Cardiac muscle cell (in vitro differentiated cells and primary cell): ENCODE measurements at regions not wholly inside any gene's neighbourhood (a gene's known extent, or its start where the extent isn't known, plus 50 kb on each side); places are given as distances from the start of the nearest gene placed in this dataset.

Experiments used
- DNase-seq, 2 donors: peaks; one replicate each; pipeline versions ENCODE4 v3.0.0 to v3.0.0-alpha.2; 2010 to 2017; ENCODE audit warnings: low read depth in 1 of 2, low spot score in 1 of 2
- H3K27ac ChIP-seq: fragments of 200-600 bp; sonication (generic); 2 replicates; pipeline ENCODE4 v1.5.1; 2016
- H3K27me3 ChIP-seq: fragments of 200-600 bp; sonication (generic); 2 replicates; pipeline ENCODE4 v1.6.0; 2016; ENCODE audit warnings: control low read depth
- H3K36me3 ChIP-seq: fragments of 200-600 bp; sonication (generic); 2 replicates; pipeline ENCODE4 v1.5.1; 2016; ENCODE audit warnings: control low read depth
- H3K4me1 ChIP-seq: fragments of 200-600 bp; sonication (generic); 2 replicates; pipeline ENCODE4 v1.8.1; 2017; ENCODE audit warnings: low read depth, mild to moderate bottlenecking, mixed run types
- H3K4me3 ChIP-seq: fragments of 200-600 bp; sonication (generic); 2 replicates; pipeline ENCODE4 v1.5.1; 2016; ENCODE audit warnings: mild to moderate bottlenecking
- H3K9me3 ChIP-seq: fragments of 200-600 bp; sonication (generic); 2 replicates; pipeline ENCODE4 v1.5.1; 2017; ENCODE audit warnings: low read depth, mild to moderate bottlenecking, control low read depth
- CTCF ChIP-seq: IDR thresholded peaks from 2 replicates; pipeline ENCODE4 v1.5.1; 2012; ENCODE audit warnings: low read depth, mild to moderate bottlenecking, low read length

GRCh38 chrX:25646156-25646555, 492.0 kb upstream of the MAGEB18 start:
- Histone ChIP-seq H3K27ac (no peak overlapping the region), H3K9me3 (no peaks in the 10 kb centered on the region), H3K4me1 (no peaks in the 10 kb centered on the region), H3K4me3 (no peak overlapping the region), H3K36me3 (no peaks in the 10 kb centered on the region), H3K27me3 (no peaks in the 10 kb centered on the region)
- no peak for DNase-seq
- no peak for TF ChIP-seq CTCF

GRCh38 chrX:25648790-25649189, 489.4 kb upstream of the MAGEB18 start:
- DNase-seq: no peak
- no peak for TF ChIP-seq CTCF
- Histone ChIP-seq H3K27me3 (no peaks in the 10 kb centered on the region), H3K9me3 (no peaks in the 10 kb centered on the region), H3K4me3 (no peak overlapping the region), H3K27ac (no peak overlapping the region), H3K4me1 (no peaks in the 10 kb centered on the region), H3K36me3 (no peaks in the 10 kb centered on the region)

- Histone ChIP-seq H3K4me3 (no peak overlapping the region), H3K9me3 (no peaks in the 10 kb centered on the region), H3K27me3 (no peaks in the 10 kb centered on the region), H3K4me1 (no peaks in the 10 kb centered on the region), H3K27ac (no peak overlapping the region), H3K36me3 (no peaks in the 10 kb centered on the region)
- no peak for TF ChIP-seq CTCF
- peak in 1 of 2 donors; percentile 16 for DNase-seq
These were observed 487.8 kb upstream of the MAGEB18 start for GRCh38 chrX:25650216-25650820.

GRCh38 chrX:25659317-25659716, 478.8 kb upstream of the MAGEB18 start:
- H3K4me1 ChIP-seq: no peaks in the 10 kb centered on the region
- peaks cover 5% of the 10 kb centered on the region for H3K9me3 ChIP-seq
- no peak for TF ChIP-seq CTCF
- no peak overlapping the region for H3K27ac ChIP-seq
- no peak for DNase-seq
- no peak overlapping the region for H3K4me3 ChIP-seq
- H3K36me3 ChIP-seq: no peaks in the 10 kb centered on the region
- H3K27me3 ChIP-seq: no peaks in the 10 kb centered on the region

- H3K27ac ChIP-seq: no peak overlapping the region
These were observed 474.4 kb upstream of the MAGEB18 start for GRCh38 chrX:25663701-25664100.

More at GRCh38 chrX:25663701-25664100, 474.4 kb upstream of the MAGEB18 start:
- TF ChIP-seq CTCF: no peak
- no peaks in the 10 kb centered on the region for H3K27me3 ChIP-seq
- no peaks in the 10 kb centered on the region for H3K4me1 ChIP-seq
- no peak overlapping the region for H3K4me3 ChIP-seq
- H3K9me3 ChIP-seq: peaks cover 5% of the 10 kb centered on the region
- no peaks in the 10 kb centered on the region for H3K36me3 ChIP-seq
- no peak for DNase-seq
